HG02642 (cell line): ENCODE measurements at regions not wholly inside any gene's neighbourhood (a gene's known extent, or its start where the extent isn't known, plus 50 kb on each side); places are given as distances from the start of the nearest gene placed in this dataset.

ENCODE experiments used
- ATAC-seq: cut with Tn5 transposase; IDR thresholded peaks from one replicate; pipeline ENCODE4 v1.9.1; 2021; ENCODE audit warnings: mild to moderate bottlenecking; ENCODE audit not compliant: unreplicated experiment, poor library complexity

- no peak for ATAC-seq
Observed at GRCh38 chr5:30768056-30768690, 425.3 kb upstream of the CDH6 start.

- no peak for ATAC-seq
Observed at GRCh38 chr5:30765706-30766105, 427.8 kb upstream of the CDH6 start.

- no peak for ATAC-seq
Observed at GRCh38 chr5:30765227-30765626, 428.3 kb upstream of the CDH6 start.

- no peak for ATAC-seq
Observed at GRCh38 chr5:30764704-30765103, 428.8 kb upstream of the CDH6 start.

GRCh38 chr5:30759731-30760130, 433.8 kb upstream of the CDH6 start:
- no peak for ATAC-seq

GRCh38 chr5:30752015-30752414, 441.5 kb upstream of the CDH6 start:
- ATAC-seq, result no peak

GRCh38 chr5:30749971-30750370, 443.5 kb upstream of the CDH6 start:
- no peak for ATAC-seq

- no peak for ATAC-seq
Observed at GRCh38 chr5:30747412-30747811, 446.1 kb upstream of the CDH6 start.

GRCh38 chr5:30736669-30737068, 456.8 kb upstream of the CDH6 start:
- no peak for ATAC-seq

- no peak for ATAC-seq
Observed at GRCh38 chr5:30734118-30734517, 459.4 kb upstream of the CDH6 start.

- no peak for ATAC-seq
Observed at GRCh38 chr5:30725073-30725472, 468.4 kb upstream of the CDH6 start.

- no peak for ATAC-seq
Observed at GRCh38 chr5:30698217-30698616, 495.3 kb upstream of the CDH6 start.

GRCh38 chr5:30693326-30693725, 500.2 kb upstream of the CDH6 start:
- no peak for ATAC-seq

GRCh38 chr5:30690931-30691330, 502.6 kb upstream of the CDH6 start:
- ATAC-seq, result no peak

- no peak for ATAC-seq
Observed at GRCh38 chr5:30687461-30687860, 506.0 kb upstream of the CDH6 start.

GRCh38 chr5:30686530-30686929, 507.0 kb upstream of the CDH6 start:
- ATAC-seq, result no peak

GRCh38 chr5:30676223-30676840, 517.2 kb upstream of the CDH6 start:
- ATAC-seq, result no peak

- ATAC-seq, result no peak
Observed at GRCh38 chr5:30667293-30667692, 526.2 kb upstream of the CDH6 start.

- ATAC-seq, result no peak
Observed at GRCh38 chr5:30663536-30663935, 530.0 kb upstream of the CDH6 start.

GRCh38 chr5:30662373-30662772, 531.1 kb upstream of the CDH6 start:
- no peak for ATAC-seq

- ATAC-seq, result no peak
Observed at GRCh38 chr5:30661730-30662129, 531.8 kb upstream of the CDH6 start.

- ATAC-seq, result no peak
Observed at GRCh38 chr5:30659417-30659816, 534.1 kb upstream of the CDH6 start.
